ENCODE measurements at regions not wholly inside any gene's neighbourhood (a gene's known extent, or its start where the extent isn't known, plus 50 kb on each side); places are given as distances from the start of the nearest gene placed in this dataset.

DNA sequence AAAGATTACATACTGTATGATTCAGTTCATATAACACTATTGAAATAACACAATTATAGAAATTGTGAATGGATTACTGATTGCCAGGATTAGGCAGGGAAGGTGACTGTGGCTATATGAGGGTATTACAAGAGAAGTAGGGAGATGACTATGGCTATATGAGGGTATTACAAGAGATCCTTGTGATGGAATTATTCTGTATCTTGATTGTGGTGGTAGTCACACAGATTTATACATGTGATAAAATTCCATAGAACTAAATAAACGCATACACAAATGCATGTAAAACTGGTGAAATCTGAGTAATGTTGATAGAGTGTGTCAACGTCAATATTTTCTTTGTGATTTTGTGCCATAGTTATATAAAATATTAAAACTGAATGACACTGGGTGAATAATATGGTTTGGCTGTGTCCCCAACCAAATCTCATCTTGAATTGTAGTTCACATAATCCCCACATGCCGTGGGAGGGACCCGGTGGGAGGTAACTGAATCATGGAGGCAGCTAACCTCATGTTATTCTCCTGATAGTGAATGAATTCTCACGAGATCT lies 615.6 kb upstream of the PKN2 start:
- TF ChIP-seq, protein P1, sequence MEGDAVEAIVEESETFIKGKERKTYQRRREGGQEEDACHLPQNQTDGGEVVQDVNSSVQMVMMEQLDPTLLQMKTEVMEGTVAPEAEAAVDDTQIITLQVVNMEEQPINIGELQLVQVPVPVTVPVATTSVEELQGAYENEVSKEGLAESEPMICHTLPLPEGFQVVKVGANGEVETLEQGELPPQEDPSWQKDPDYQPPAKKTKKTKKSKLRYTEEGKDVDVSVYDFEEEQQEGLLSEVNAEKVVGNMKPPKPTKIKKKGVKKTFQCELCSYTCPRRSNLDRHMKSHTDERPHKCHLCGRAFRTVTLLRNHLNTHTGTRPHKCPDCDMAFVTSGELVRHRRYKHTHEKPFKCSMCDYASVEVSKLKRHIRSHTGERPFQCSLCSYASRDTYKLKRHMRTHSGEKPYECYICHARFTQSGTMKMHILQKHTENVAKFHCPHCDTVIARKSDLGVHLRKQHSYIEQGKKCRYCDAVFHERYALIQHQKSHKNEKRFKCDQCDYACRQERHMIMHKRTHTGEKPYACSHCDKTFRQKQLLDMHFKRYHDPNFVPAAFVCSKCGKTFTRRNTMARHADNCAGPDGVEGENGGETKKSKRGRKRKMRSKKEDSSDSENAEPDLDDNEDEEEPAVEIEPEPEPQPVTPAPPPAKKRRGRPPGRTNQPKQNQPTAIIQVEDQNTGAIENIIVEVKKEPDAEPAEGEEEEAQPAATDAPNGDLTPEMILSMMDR (conservative IDR thresholded peaks at IDR 0.05; ENCODE audit: low read depth, low read length), result no peak
- TF ChIP-seq EZH2 (IDR thresholded peaks at IDR 0.05; ENCODE audit: borderline replicate concordance, low read depth, low read length, poor library complexity, severe bottlenecking), result no peak

Measured in A673 (cell line).